BJ (cell line): ENCODE measurements at regions not wholly inside any gene's neighbourhood (a gene's known extent, or its start where the extent isn't known, plus 50 kb on each side); places are given as distances from the start of the nearest gene placed in this dataset.
A peak's percentile ranks its signal among the peaks of the same experiment; 100 is the strongest.

Experiments
- CTCF ChIA-PET: fragments of 350-600 bp; formaldehyde crosslinking; extraction: SDS; loops from one replicate; lab custom pipeline; 2021; ENCODE audit warnings: antibody characterized with exemption, inconsistent platforms; lab: Yijun Ruan, JAX
- POLR2A ChIA-PET: fragments of 300-600 bp; sonication (Branson Sonifier 250); formaldehyde crosslinking; extraction: SDS; loops from one replicate; lab custom pipeline; 2021; ENCODE audit warnings: antibody characterized with exemption; lab: Charles Lee
- DNase-seq: peaks from one replicate; pipeline ENCODE4 v3.0.0-alpha.2; 2011; ENCODE audit warnings: low read depth
- H3K27me3 ChIP-seq: 2 replicates; pipeline ENCODE4 v1.6.0; 2011; ENCODE audit warnings: low read length; ENCODE audit not compliant: control insufficient read depth, insufficient read depth
- H3K36me3 ChIP-seq: 2 replicates; pipeline ENCODE4 v1.5.1; 2011; ENCODE audit warnings: low read length; ENCODE audit not compliant: control insufficient read depth, insufficient read depth
- H3K4me3 ChIP-seq: 2 replicates; pipeline ENCODE4 v1.5.1; 2011; ENCODE audit warnings: low read depth, mild to moderate bottlenecking, control low read depth, low read length
- TF ChIP-seq, protein P1 (sequence below): IDR thresholded peaks from 2 replicates; pipeline ENCODE4 v1.5.1; 2011; ENCODE audit warnings: low read depth, mild to moderate bottlenecking, control low read depth, inconsistent platforms, low read length, moderate library complexity; ENCODE audit not compliant: insufficient read depth

DNA sequence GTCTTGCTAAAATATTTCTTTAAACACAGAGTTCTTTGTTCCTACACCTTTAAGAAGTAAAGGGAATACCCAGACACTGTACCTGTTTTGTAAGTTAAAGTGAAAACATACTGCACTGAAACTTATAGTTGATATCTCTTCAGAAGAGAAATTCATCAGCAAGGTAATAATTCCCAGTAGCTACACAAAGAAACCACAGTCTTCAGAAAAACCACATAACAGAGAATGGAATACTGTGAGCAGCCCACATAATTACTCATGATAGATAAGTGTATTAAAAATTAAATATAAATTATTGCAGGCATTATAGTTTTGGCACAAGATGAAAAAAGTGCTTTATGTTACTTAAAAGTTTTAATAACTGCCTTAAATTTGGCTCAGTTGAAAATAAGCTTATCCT is 276.6 kb downstream of the SETD4 start:
- TF ChIP-seq, protein P1, sequence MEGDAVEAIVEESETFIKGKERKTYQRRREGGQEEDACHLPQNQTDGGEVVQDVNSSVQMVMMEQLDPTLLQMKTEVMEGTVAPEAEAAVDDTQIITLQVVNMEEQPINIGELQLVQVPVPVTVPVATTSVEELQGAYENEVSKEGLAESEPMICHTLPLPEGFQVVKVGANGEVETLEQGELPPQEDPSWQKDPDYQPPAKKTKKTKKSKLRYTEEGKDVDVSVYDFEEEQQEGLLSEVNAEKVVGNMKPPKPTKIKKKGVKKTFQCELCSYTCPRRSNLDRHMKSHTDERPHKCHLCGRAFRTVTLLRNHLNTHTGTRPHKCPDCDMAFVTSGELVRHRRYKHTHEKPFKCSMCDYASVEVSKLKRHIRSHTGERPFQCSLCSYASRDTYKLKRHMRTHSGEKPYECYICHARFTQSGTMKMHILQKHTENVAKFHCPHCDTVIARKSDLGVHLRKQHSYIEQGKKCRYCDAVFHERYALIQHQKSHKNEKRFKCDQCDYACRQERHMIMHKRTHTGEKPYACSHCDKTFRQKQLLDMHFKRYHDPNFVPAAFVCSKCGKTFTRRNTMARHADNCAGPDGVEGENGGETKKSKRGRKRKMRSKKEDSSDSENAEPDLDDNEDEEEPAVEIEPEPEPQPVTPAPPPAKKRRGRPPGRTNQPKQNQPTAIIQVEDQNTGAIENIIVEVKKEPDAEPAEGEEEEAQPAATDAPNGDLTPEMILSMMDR, result no peak
- ChIA-PET CTCF (interaction anchor here (0.9 kb wide), 1 partner anchor 10 kb away, joined by 3 read pairs; no protein-coding TSS in a partner anchor), POLR2A (no interaction called here)
- no peak for DNase-seq
- H3K4me3 ChIP-seq, result no peak overlapping the region
- no peaks in the 10 kb centered on the region for H3K27me3 ChIP-seq
- H3K36me3 ChIP-seq, result no peaks in the 10 kb centered on the region

DNA sequence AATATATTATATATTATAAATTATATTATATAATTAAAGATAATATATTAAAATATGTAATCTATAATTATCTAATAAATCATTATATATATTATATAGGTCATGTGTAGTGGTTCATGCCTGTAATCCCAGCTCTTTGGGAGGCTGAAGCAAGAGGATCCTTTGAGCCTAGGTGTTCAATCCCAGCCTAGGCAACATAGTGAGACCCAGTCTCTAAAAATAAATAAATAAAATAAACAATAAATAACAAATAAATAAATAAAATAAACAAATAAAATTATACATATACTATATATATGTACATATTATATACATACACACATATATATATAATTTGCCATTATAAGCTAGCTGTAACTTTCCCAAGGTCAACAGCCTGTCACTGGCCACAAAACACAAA is 277.7 kb downstream of the SETD4 start:
- Histone ChIP-seq H3K27me3 (no peaks in the 10 kb centered on the region), H3K36me3 (no peaks in the 10 kb centered on the region), H3K4me3 (no peak overlapping the region)
- TF ChIP-seq, protein P1, result no peak
- ChIA-PET POLR2A (no interaction called here), CTCF (interaction anchor here (0.9 kb wide), 1 partner anchor 9 kb away, joined by 3 read pairs; no protein-coding TSS in a partner anchor)
- no peak for DNase-seq

DNA sequence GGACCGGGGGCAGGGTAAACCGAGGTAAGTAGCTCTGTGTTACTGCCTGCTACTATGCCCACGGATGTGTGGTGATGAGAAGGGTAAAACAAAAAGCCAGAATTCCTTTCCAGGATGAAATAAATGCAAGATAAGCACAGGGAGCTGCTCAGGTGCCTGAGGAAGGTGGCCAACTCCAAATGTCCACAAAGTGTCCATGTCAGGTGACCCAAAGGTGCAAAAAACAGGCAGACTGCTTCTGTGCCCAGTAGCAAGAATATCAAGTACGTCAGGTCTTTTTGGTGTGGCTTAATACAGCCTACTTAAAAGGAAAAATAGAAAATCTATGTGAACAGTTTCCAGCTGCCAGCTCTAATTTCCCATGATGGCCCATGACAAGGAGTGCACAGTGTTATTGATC is 279.3 kb downstream of the SETD4 start:
- Histone ChIP-seq H3K36me3 (no peaks in the 10 kb centered on the region), H3K27me3 (no peaks in the 10 kb centered on the region), H3K4me3 (no peak overlapping the region)
- DNase-seq, result no peak
- ChIA-PET POLR2A (no interaction called here), CTCF (interaction anchor here (0.6 to 1.8 kb wide), 3 partner anchors 59 to 1082 kb away, joined by 3 to 6 read pairs (median 3); no protein-coding TSS in a partner anchor)
- TF ChIP-seq, protein P1, result no peak

DNA sequence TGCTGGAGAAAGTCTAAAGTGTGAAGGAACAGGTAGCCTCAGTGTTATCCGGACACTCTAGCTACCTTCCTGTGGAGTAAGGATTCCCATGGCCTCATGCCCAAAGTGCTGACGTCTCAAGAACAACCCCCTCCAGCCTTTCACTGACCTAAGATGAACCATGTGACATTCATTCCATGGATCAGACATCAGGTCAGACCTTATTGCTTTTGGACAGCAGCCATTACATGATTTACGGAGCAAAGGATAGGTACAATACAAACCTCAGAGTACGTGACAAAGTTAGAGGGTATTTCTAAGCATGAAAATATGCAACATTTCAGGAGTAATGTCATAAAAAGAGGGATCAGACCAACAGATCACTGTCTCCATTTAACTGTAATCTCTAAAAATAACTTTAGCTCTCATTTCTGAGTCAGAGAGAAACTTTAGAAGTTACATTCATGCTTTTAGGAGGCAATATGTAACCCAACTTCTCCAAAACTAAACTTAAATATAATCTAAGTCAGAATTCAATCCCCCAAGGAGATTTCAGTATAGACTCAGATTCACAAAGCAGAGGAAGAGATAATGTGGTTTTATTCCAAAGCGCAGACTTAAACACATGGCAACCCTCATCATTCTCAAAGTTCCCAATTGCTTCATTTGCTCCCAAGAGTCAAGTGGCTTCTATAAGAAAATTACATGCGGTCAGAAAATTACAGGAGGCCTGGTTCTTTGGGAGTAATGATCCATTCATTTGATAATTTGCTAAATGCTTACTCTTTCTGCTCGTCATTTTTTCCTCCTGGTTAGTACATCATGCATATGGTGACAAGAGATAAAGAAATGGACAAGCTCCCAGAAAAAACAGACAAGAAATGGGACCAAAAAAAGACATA is 280.4 kb downstream of the SETD4 start:
- CTCF ChIA-PET, result interaction anchor here (0.6 to 1.8 kb wide), 4 partner anchors 8 to 526 kb away, joined by 3 to 6 read pairs (median 3); no protein-coding TSS in a partner anchor
- peak; percentile 98 for DNase-seq
- Histone ChIP-seq H3K27me3 (no peaks in the 10 kb centered on the region), H3K4me3 (no peak overlapping the region), H3K36me3 (no peaks in the 10 kb centered on the region)
- POLR2A ChIA-PET, result interaction anchor here (0.6 kb wide), 1 partner anchor 9 kb away, joined by 3 read pairs; no protein-coding TSS in a partner anchor
- TF ChIP-seq, protein P1, result no peak

DNA sequence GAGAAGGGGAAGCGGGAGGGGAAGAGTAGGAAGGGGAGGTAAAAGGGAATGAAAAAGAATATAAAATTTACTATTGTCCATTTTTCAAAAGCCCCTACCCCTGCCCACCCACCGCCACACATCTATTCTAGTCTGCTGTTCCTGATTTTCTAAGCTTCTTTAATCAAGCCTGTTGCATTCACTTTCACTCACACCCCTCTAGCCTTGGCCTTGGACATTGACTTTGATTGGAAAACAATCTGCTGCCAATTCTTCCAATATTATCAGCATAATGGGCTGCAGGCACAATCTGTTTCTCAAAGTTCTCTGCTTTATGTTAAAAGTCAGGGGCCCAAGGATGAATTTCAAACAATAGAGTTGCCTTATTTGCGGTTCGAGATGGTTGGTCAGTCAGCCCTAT is 281.2 kb downstream of the SETD4 start:
- Histone ChIP-seq H3K27me3 (no peaks in the 10 kb centered on the region), H3K36me3 (no peaks in the 10 kb centered on the region), H3K4me3 (no peak overlapping the region)
- TF ChIP-seq, protein P1, result no peak
- POLR2A ChIA-PET, result no interaction called here
- DNase-seq, result no peak
- CTCF ChIA-PET, result no interaction called here
